Neural cell (in vitro differentiated cells): ENCODE measurements at regions not wholly inside any gene's neighbourhood (a gene's known extent, or its start where the extent isn't known, plus 50 kb on each side); places are given as distances from the start of the nearest gene placed in this dataset.

ENCODE experiments used
- CTCF ChIP-seq: fragments of 450-650 bp; IDR thresholded peaks from 2 replicates; pipeline ENCODE4 v1.5.1; 2014; ENCODE audit warnings: antibody characterized with exemption, mild to moderate bottlenecking, moderate library complexity; ENCODE audit not compliant: poor library complexity, severe bottlenecking
- EP300 ChIP-seq: fragments of 450-650 bp; conservative IDR thresholded peaks from 2 replicates; pipeline ENCODE4 v1.6.1; 2014; ENCODE audit warnings: antibody characterized with exemption, mild to moderate bottlenecking, moderate library complexity; ENCODE audit not compliant: poor library complexity, severe bottlenecking
- EZH2 ChIP-seq: fragments of 200-600, 300-800 bp; shearing (Covaris generic), sonication (generic); IDR thresholded peaks from 2 replicates; pipeline ENCODE4 v1.6.1; 2014; ENCODE audit warnings: antibody characterized with exemption, low read length, borderline replicate concordance, mild to moderate bottlenecking; ENCODE audit not compliant: insufficient read depth, poor library complexity, severe bottlenecking
- POLR2AphosphoS5 ChIP-seq: IDR thresholded peaks from 2 replicates; pipeline ENCODE4 v1.6.1; 2012
- RAD21 ChIP-seq: fragments of 450-650 bp; conservative IDR thresholded peaks from 2 replicates; pipeline ENCODE4 v1.6.1; 2014; ENCODE audit warnings: antibody characterized with exemption, mild to moderate bottlenecking, moderate library complexity
- SMC3 ChIP-seq: fragments of 450-650 bp; conservative IDR thresholded peaks from 2 replicates; pipeline ENCODE4 v1.6.1; 2014; ENCODE audit warnings: antibody characterized with exemption, mild to moderate bottlenecking, moderate library complexity; ENCODE audit not compliant: poor library complexity
- TF ChIP-seq, protein P1 (sequence below): IDR thresholded peaks from 2 replicates; pipeline ENCODE4 v1.6.1; 2012; ENCODE audit warnings: borderline replicate concordance

DNA sequence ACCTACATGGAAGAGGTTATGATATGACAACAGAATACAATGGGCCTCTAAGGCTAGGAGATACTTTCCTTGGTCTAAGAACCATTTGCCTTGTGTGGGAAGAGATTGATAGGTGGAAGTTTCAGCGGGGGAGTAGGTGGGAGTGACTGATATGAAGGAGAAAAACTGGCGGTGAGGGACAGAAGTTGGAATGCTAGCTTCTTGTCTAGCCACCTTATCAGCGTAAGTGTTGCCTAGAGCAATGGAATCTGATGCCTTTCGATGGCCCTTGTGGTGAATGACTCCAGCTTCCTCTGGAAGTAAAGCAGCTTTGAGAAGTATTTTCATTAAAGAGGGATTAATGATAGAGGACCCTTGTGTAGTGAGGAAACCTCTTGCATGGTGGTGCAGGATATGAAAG, 121.3 kb upstream of the GULP1 start:
- TF ChIP-seq EZH2 (no peak), CTCF (no peak), RAD21 (no peak), SMC3 (no peak), POLR2AphosphoS5 (no peak), EP300 (no peak)
- TF ChIP-seq, protein P1, sequence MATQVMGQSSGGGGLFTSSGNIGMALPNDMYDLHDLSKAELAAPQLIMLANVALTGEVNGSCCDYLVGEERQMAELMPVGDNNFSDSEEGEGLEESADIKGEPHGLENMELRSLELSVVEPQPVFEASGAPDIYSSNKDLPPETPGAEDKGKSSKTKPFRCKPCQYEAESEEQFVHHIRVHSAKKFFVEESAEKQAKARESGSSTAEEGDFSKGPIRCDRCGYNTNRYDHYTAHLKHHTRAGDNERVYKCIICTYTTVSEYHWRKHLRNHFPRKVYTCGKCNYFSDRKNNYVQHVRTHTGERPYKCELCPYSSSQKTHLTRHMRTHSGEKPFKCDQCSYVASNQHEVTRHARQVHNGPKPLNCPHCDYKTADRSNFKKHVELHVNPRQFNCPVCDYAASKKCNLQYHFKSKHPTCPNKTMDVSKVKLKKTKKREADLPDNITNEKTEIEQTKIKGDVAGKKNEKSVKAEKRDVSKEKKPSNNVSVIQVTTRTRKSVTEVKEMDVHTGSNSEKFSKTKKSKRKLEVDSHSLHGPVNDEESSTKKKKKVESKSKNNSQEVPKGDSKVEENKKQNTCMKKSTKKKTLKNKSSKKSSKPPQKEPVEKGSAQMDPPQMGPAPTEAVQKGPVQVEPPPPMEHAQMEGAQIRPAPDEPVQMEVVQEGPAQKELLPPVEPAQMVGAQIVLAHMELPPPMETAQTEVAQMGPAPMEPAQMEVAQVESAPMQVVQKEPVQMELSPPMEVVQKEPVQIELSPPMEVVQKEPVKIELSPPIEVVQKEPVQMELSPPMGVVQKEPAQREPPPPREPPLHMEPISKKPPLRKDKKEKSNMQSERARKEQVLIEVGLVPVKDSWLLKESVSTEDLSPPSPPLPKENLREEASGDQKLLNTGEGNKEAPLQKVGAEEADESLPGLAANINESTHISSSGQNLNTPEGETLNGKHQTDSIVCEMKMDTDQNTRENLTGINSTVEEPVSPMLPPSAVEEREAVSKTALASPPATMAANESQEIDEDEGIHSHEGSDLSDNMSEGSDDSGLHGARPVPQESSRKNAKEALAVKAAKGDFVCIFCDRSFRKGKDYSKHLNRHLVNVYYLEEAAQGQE: no peak
